ENCODE measurements at regions not wholly inside any gene's neighbourhood (a gene's known extent, or its start where the extent isn't known, plus 50 kb on each side); places are given as distances from the start of the nearest gene placed in this dataset.

DNA sequence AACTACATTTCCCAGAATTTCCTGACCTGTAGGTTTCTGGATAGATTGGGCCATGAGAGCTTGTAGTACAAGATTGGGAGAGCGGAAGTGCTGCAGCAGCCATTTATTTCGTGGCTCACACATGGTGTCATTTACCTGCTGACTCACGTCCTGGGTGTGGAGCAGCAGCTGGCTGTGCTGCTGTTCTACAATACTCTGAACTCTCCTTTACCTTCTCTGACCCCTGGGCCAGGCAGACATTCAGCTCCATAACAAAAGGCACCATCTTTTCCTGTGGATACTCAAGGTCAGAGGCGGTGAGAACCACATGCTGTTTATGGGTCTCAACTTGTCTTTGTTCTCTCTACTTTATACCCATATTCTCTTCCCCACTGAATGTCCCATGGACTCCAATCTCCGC is 490.2 kb downstream of the IGSF11 start:
- TF ChIP-seq, protein P1, sequence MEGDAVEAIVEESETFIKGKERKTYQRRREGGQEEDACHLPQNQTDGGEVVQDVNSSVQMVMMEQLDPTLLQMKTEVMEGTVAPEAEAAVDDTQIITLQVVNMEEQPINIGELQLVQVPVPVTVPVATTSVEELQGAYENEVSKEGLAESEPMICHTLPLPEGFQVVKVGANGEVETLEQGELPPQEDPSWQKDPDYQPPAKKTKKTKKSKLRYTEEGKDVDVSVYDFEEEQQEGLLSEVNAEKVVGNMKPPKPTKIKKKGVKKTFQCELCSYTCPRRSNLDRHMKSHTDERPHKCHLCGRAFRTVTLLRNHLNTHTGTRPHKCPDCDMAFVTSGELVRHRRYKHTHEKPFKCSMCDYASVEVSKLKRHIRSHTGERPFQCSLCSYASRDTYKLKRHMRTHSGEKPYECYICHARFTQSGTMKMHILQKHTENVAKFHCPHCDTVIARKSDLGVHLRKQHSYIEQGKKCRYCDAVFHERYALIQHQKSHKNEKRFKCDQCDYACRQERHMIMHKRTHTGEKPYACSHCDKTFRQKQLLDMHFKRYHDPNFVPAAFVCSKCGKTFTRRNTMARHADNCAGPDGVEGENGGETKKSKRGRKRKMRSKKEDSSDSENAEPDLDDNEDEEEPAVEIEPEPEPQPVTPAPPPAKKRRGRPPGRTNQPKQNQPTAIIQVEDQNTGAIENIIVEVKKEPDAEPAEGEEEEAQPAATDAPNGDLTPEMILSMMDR (IDR thresholded peaks at IDR 0.05 in 8 of 11, conservative IDR thresholded peaks at IDR 0.05 in 3 of 11) = no peak
- no peak for TF ChIP-seq POLR2AphosphoS5 (IDR thresholded peaks at IDR 0.05)

Data from spleen (tissue), 7 donors.